Keratinocyte (primary cell): ENCODE measurements at regions not wholly inside any gene's neighbourhood (a gene's known extent, or its start where the extent isn't known, plus 50 kb on each side); places are given as distances from the start of the nearest gene placed in this dataset.

Experiments used
- DNase-seq: peaks from one replicate; pipeline ENCODE4 v3.0.0-alpha.2; 2011; ENCODE audit warnings: low read depth, missing footprints, low spot score
- FAIRE-seq: peaks from 2 replicates; lab custom pipeline; 2011; peaks lifted over from hg19 to GRCh38; lab: Jason Lieb, UNC
- H2AFZ ChIP-seq: 2 replicates; pipeline ENCODE4 v1.6.0; 2012; ENCODE audit warnings: low read length, control low read depth, inconsistent platforms; ENCODE audit not compliant: control insufficient read depth
- H3K27ac ChIP-seq: 2 replicates; pipeline ENCODE4 v1.5.1; 2011; ENCODE audit warnings: low read length; ENCODE audit not compliant: control insufficient read depth, insufficient read depth
- H3K27me3 ChIP-seq: 3 replicates; pipeline ENCODE4 v1.6.0; 2011; ENCODE audit warnings: low read length; ENCODE audit not compliant: control insufficient read depth, insufficient read depth; ENCODE audit errors: extremely low read depth
- H3K36me3 ChIP-seq, 2 experiments: 2 replicates in 1 of 2; 3 replicates in 1 of 2; pipeline ENCODE4 v1.5.1; 2011; ENCODE audit warnings: low read length in 2 of 2, mild to moderate bottlenecking in 1 of 2; ENCODE audit not compliant: control insufficient read depth in 2 of 2, insufficient read depth in 2 of 2; ENCODE audit errors: extremely low read depth in 1 of 2
- H3K4me1 ChIP-seq: 3 replicates; pipeline ENCODE4 v1.5.1; 2011; ENCODE audit warnings: low read length; ENCODE audit not compliant: control insufficient read depth, insufficient read depth; ENCODE audit errors: extremely low read depth
- H3K4me2 ChIP-seq: 3 replicates; pipeline ENCODE4 v1.6.0; 2011; ENCODE audit warnings: low read depth, low read length; ENCODE audit not compliant: control insufficient read depth, insufficient read depth; ENCODE audit errors: extremely low read depth
- H3K4me3 ChIP-seq, 3 experiments: fragments of 200-600 bp in 1 of 3; sonication (generic) in 1 of 3; 2 replicates in 2 of 3; 3 replicates in 1 of 3; pipeline ENCODE4 v1.5.1; 2011 to 2016; ENCODE audit warnings: low read length in 3 of 3, mild to moderate bottlenecking in 3 of 3, control low read depth in 2 of 3, inconsistent platforms in 1 of 3, low read depth in 1 of 3, mixed read lengths in 1 of 3, mixed run types in 1 of 3, moderate library complexity in 1 of 3; ENCODE audit not compliant: control insufficient read depth in 2 of 3, insufficient read depth in 2 of 3; ENCODE audit errors: extremely low read depth in 1 of 3
- H3K79me2 ChIP-seq: 2 replicates; pipeline ENCODE4 v1.6.0; 2012; ENCODE audit warnings: low read length; ENCODE audit not compliant: control insufficient read depth, insufficient read depth
- H3K9ac ChIP-seq: 3 replicates; pipeline ENCODE4 v1.6.0; 2011; ENCODE audit warnings: low read length; ENCODE audit not compliant: control insufficient read depth, insufficient read depth; ENCODE audit errors: extremely low read depth
- H3K9me1 ChIP-seq: 3 replicates; pipeline ENCODE4 v1.6.0; 2011; ENCODE audit warnings: low read length; ENCODE audit not compliant: control insufficient read depth, insufficient read depth; ENCODE audit errors: extremely low read depth
- H3K9me3 ChIP-seq: 2 replicates; pipeline ENCODE4 v1.5.1; 2012; ENCODE audit warnings: low read depth, low read length; ENCODE audit not compliant: control insufficient read depth
- H4K20me1 ChIP-seq: 3 replicates; pipeline ENCODE4 v1.6.0; 2011; ENCODE audit warnings: low read length; ENCODE audit not compliant: control insufficient read depth, insufficient read depth; ENCODE audit errors: extremely low read depth
- CTCF ChIP-seq, 3 experiments: IDR thresholded peaks in 1 of 3; conservative IDR thresholded peaks in 1 of 3; optimal IDR thresholded peaks in 1 of 3; 2 replicates in 2 of 3; 3 replicates in 1 of 3; pipeline versions ENCODE3 to v1.5.1; 2011; ENCODE audit warnings: low read length in 3 of 3, mild to moderate bottlenecking in 3 of 3, moderate library complexity in 2 of 3, control low read depth in 1 of 3, inconsistent platforms in 1 of 3; ENCODE audit not compliant: insufficient read depth in 2 of 3; ENCODE audit errors: extremely low read depth in 1 of 3
- EZH2 ChIP-seq: IDR thresholded peaks from one replicate; pipeline ENCODE4 v1.6.1; 2012; ENCODE audit warnings: inconsistent platforms, mild to moderate bottlenecking, low read length, moderate library complexity
- dilution Hi-C: fragments of 300-500 bp; cut with MboI; formaldehyde crosslinking; loops from one replicate; pipeline ENCODE4 v1.7.0; 2020; ENCODE audit warnings: low sequenced_read_pairs; ENCODE audit not compliant: extremely low pct_ligation_motif_present

- Histone ChIP-seq H3K4me3 (no peak overlapping the region), H3K9me1 (no peaks in the 10 kb centered on the region), H3K9me3 (no peaks in the 10 kb centered on the region), H2AFZ (no peak overlapping the region), H3K79me2 (no peaks in the 10 kb centered on the region), H3K4me2 (no peak overlapping the region), H3K27ac (no peak overlapping the region), H3K4me1 (peaks cover 15% of the 10 kb centered on the region), H3K9ac (no peak overlapping the region), H4K20me1 (no peaks in the 10 kb centered on the region), H3K36me3 (no peaks in the 10 kb centered on the region), H3K27me3 (no peaks in the 10 kb centered on the region)
- DNase-seq (no peak), FAIRE-seq (no peak)
- TF ChIP-seq CTCF (optimal IDR thresholded peaks at IDR 0.05 in 1 of 3, IDR thresholded peaks at IDR 0.05 in 1 of 3, conservative IDR thresholded peaks at IDR 0.05 in 1 of 3; ENCODE audit: extremely low read depth in 1 of 3, insufficient read depth in 2 of 3, low read length in 3 of 3) (no peak), EZH2 (no peak)
- dilution Hi-C loops: no loop called here
These were observed 170.1 kb downstream of the CD83 start for GRCh38 chr6:14287707-14288106.

- dilution Hi-C loops: no loop called here
- TF ChIP-seq CTCF (optimal IDR thresholded peaks at IDR 0.05 in 1 of 3, IDR thresholded peaks at IDR 0.05 in 1 of 3, conservative IDR thresholded peaks at IDR 0.05 in 1 of 3; ENCODE audit: extremely low read depth in 1 of 3, insufficient read depth in 2 of 3, low read length in 3 of 3) (no peak), EZH2 (no peak)
- H3K36me3 ChIP-seq: no peaks in the 10 kb centered on the region
These were observed 171.3 kb downstream of the CD83 start for GRCh38 chr6:14288910-14289309.

More at GRCh38 chr6:14288910-14289309, 171.3 kb downstream of the CD83 start:
- Histone ChIP-seq H3K4me1 (peaks cover 15% of the 10 kb centered on the region), H3K27ac (no peak overlapping the region), H4K20me1 (no peaks in the 10 kb centered on the region), H3K4me3 (no peak overlapping the region), H3K9me1 (no peaks in the 10 kb centered on the region), H2AFZ (no peak overlapping the region), H3K9ac (no peak overlapping the region), H3K4me2 (no peak overlapping the region), H3K9me3 (no peaks in the 10 kb centered on the region), H3K27me3 (no peaks in the 10 kb centered on the region), H3K79me2 (no peaks in the 10 kb centered on the region)
- no peak for FAIRE-seq
- no peak for DNase-seq
